Lower leg skin (tissue), 3 donors: ENCODE measurements at regions not wholly inside any gene's neighbourhood (a gene's known extent, or its start where the extent isn't known, plus 50 kb on each side); places are given as distances from the start of the nearest gene placed in this dataset.

ENCODE experiments used
- CTCF ChIP-seq, 3 donors: fragments of 450-650 bp; IDR thresholded peaks; one replicate each; pipeline ENCODE4 v1.5.1; 2016; ENCODE audit warnings: antibody characterized with exemption in 3 of 3, mild to moderate bottlenecking in 3 of 3, moderate library complexity in 2 of 3
- POLR2A ChIP-seq, 2 donors: fragments of 450-650 bp; IDR thresholded peaks; one replicate each; pipeline ENCODE4 v1.6.1; 2016 to 2017; ENCODE audit warnings: antibody characterized with exemption in 2 of 2, mild to moderate bottlenecking in 1 of 2, moderate library complexity in 1 of 2

- TF ChIP-seq CTCF (IDR thresholded peaks at IDR 0.05) (no peak), POLR2A (IDR thresholded peaks at IDR 0.05) (no peak)
Measured at GRCh38 chr3:18027161-18027939, 284.9 kb upstream of the TBC1D5 start.
